ENCODE measurements at regions not wholly inside any gene's neighbourhood (a gene's known extent, or its start where the extent isn't known, plus 50 kb on each side); places are given as distances from the start of the nearest gene placed in this dataset.

DNA sequence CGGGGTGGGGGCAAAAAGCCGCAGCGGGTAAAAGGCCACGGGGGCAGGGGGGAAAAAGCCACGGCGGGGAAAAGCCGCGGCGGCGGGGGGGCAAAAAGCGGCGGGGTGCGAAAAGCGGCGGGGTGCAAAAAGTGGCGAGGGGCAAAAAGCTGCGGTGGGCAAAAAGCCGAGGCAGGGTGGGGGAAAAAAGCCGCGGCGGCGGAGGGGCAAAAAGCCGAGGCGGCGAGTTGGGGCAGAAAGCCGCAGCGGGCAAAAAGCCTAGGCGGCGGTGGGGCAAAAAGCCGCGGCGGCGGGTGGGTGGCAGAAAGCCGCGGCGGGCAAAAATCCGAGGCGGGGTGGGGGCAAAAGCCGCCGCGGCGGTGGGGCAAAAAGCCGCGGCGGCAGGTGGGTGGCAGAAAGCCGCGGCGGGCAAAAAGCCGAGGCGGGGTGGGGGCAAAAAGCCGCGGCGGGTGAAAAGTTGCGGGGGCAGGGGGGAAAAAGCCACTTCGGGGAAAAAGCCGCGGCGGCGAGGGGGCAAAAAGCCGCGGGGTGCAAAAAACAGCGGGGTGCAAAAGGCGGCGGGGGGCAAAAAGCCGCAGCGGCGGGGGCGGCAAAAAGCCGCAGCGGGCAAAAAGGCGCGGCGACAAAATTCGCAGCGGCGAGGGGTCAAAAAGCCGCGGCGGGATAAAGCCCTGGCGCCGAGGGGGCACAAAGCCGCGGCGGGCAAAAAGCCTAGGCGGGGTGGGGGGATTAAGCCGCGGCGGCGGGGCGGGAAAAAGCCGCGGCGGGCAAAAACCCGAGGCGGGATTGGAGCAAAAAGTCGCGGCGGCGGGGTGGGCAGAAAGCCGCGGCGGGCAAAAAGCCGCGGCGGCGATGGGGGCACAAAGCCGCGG is 3901.2 kb downstream of the SRGAP2C start:
- Mint-ChIP-seq H3K27ac (no peak overlapping the region), H3K4me3 (no peak overlapping the region), H3K9me3 (peaks cover 48% of the 10 kb centered on the region), H3K27me3 (ENCODE audit: low read depth) (no peaks in the 10 kb centered on the region), H3K4me1 (no peaks in the 10 kb centered on the region), H3K36me3 (peaks cover 27% of the 10 kb centered on the region)
- TF ChIP-seq, protein P1, sequence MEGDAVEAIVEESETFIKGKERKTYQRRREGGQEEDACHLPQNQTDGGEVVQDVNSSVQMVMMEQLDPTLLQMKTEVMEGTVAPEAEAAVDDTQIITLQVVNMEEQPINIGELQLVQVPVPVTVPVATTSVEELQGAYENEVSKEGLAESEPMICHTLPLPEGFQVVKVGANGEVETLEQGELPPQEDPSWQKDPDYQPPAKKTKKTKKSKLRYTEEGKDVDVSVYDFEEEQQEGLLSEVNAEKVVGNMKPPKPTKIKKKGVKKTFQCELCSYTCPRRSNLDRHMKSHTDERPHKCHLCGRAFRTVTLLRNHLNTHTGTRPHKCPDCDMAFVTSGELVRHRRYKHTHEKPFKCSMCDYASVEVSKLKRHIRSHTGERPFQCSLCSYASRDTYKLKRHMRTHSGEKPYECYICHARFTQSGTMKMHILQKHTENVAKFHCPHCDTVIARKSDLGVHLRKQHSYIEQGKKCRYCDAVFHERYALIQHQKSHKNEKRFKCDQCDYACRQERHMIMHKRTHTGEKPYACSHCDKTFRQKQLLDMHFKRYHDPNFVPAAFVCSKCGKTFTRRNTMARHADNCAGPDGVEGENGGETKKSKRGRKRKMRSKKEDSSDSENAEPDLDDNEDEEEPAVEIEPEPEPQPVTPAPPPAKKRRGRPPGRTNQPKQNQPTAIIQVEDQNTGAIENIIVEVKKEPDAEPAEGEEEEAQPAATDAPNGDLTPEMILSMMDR (IDR thresholded peaks at IDR 0.05; ENCODE audit: unreplicated experiment) = no peak
- DNase-seq (ENCODE audit: low spot score in 2 of 2, unreplicated experiment in 2 of 2) = no peak

DNA sequence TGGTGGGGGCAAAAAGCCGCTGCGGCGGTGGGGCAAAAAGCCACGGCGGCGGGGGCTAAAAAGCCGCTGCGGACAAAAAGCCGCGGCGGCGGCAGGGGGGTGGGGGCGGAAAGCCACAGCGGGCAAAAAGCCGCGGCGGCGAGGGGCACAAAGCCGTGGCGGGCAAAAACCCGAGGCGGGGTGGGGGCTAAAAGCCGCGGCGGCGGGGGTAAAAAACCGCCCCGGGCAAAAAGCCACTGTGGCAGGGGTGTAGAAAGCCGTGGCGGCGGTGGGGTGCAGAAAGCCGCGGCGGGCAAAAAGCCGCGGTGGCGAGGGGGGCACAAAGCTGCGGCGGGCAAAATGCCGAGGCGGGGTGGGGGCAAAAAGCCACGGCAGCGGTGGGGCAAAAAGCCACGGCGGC is 3901.8 kb downstream of the SRGAP2C start:
- DNase-seq (ENCODE audit: low spot score in 2 of 2, unreplicated experiment in 2 of 2) = no peak
- TF ChIP-seq, protein P1 (IDR thresholded peaks at IDR 0.05; ENCODE audit: unreplicated experiment) = no peak
- Mint-ChIP-seq H3K4me3 (no peak overlapping the region), H3K4me1 (no peaks in the 10 kb centered on the region), H3K9me3 (peaks cover 47% of the 10 kb centered on the region), H3K27ac (no peak overlapping the region), H3K36me3 (peaks cover 24% of the 10 kb centered on the region), H3K27me3 (ENCODE audit: low read depth) (no peaks in the 10 kb centered on the region)

DNA sequence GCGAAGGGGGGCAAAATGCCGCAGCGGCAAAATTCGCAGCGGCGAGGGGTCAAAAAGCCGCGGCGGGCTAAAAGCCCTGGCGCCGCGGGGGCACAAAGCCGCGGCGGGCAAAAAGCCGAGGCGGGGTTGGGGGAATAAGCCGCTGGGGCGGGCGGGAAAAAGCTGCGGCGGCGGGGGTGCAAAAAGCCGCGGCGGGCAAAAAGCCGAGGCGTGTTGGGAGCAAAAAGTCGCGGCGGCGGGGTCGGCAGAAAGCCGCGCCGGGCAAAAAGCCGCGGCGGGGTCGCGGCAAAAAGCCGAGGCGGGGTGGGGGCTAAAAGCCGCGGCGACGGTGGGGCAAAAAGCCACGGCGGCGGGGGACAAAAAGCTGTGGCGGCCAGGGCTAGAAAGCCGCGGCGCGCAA is 3902.5 kb downstream of the SRGAP2C start:
- no peaks in the 10 kb centered on the region for H3K27me3 Mint-ChIP-seq (ENCODE audit: low read depth)
- H3K9me3 Mint-ChIP-seq = peaks cover 41% of the 10 kb centered on the region
- TF ChIP-seq, protein P1 (IDR thresholded peaks at IDR 0.05; ENCODE audit: unreplicated experiment) = no peak
- H3K4me1 Mint-ChIP-seq = no peaks in the 10 kb centered on the region
- H3K27ac Mint-ChIP-seq = no peak overlapping the region
- no peak for DNase-seq (ENCODE audit: low spot score in 2 of 2, unreplicated experiment in 2 of 2)
- no peak overlapping the region for H3K4me3 Mint-ChIP-seq
- peaks cover 20% of the 10 kb centered on the region for H3K36me3 Mint-ChIP-seq

DNA sequence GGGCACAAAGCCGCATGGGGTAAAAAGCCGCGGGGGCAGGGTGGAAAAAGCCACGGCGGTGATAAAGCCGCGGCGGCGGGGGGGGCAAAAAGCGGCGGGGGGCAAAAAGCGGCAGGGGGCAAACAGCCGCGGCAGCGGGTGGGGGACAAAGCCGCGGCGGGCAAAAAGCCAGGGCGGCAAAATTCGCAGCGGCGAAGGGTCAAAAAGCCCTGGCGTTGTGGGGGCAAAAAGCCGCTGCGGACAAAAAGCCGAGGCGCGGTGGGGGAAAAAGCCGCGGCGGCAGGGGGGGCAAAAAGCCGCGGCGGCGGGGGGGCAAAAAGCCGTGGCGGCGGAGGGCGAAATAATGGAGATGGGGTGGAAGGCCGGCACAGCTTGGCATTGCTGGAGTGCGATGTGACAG is 3902.9 kb downstream of the SRGAP2C start:
- Mint-ChIP-seq H3K4me3 (no peak overlapping the region), H3K4me1 (no peaks in the 10 kb centered on the region), H3K9me3 (peaks cover 40% of the 10 kb centered on the region), H3K27me3 (ENCODE audit: low read depth) (no peaks in the 10 kb centered on the region), H3K27ac (no peak overlapping the region), H3K36me3 (peaks cover 19% of the 10 kb centered on the region)
- TF ChIP-seq, protein P1 (IDR thresholded peaks at IDR 0.05; ENCODE audit: unreplicated experiment) = no peak
- DNase-seq (ENCODE audit: low spot score in 2 of 2, unreplicated experiment in 2 of 2) = no peak

DNA sequence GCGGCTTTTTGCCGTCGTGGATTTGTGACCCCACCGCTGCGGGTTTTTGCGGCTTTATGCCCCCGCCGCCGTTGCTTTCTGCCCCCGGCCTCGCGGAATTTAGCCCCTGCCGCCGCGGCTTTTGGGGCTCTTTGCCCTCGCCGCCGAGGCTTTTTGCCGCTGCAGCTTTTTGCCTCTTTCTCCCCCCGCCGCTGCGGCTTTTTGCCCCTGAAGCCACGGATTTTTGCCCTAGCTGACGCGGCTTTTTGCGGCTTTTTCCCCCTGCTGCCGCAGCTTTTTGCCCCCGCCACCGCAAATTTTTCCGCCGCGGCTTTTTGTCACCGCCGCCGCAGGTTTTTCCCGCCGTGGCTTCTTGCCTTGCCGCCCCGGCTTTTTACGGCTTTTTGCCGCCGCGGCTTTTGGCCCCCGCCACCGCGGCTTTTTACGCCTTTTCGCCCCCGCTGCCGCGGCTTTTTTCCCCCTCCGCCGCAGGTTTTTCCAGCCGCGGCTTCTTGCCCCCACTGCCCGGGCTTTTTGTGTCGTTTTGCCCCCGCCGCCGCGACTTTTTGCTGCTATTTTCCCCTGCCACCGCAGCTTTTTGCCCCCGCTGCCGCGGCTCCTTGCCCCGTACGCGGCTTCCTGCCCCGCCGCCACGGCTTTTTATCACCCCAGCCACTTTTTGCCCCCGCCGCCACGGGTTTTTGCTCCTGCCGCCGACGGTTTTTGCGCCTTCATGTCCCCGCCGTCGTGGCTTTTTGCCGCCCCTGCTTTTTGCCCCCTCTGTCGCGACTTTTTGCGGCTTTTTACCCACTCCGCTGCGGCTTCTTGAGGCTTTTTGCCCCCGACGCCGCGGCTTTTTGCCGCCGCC is 3933.6 kb downstream of the SRGAP2C start:
- TF ChIP-seq, protein P1 (IDR thresholded peaks at IDR 0.05; ENCODE audit: unreplicated experiment) = no peak
- H3K36me3 Mint-ChIP-seq = peaks cover 6% of the 10 kb centered on the region
- H3K27ac Mint-ChIP-seq = no peak overlapping the region
- no peak for DNase-seq (ENCODE audit: low spot score in 2 of 2, unreplicated experiment in 2 of 2)
- no peak overlapping the region for H3K4me3 Mint-ChIP-seq
- H3K4me1 Mint-ChIP-seq = no peaks in the 10 kb centered on the region
- no peaks in the 10 kb centered on the region for H3K27me3 Mint-ChIP-seq (ENCODE audit: low read depth)
- H3K9me3 Mint-ChIP-seq = peaks cover 34% of the 10 kb centered on the region
